GM19035 (cell line): ENCODE measurements at regions not wholly inside any gene's neighbourhood (a gene's known extent, or its start where the extent isn't known, plus 50 kb on each side); places are given as distances from the start of the nearest gene placed in this dataset.

Experiments
- ATAC-seq: cut with Tn5 transposase; IDR thresholded peaks from one replicate; pipeline ENCODE4 v1.9.1; 2021; ENCODE audit not compliant: unreplicated experiment

- no peak for ATAC-seq
Observed at GRCh38 chr4:129531253-129531652, 435.3 kb downstream of the C4orf33 start.

- peak; percentile 74 for ATAC-seq
Observed at GRCh38 chr4:129532573-129532972, 436.6 kb downstream of the C4orf33 start.

GRCh38 chr4:129543299-129543698, 447.3 kb downstream of the C4orf33 start:
- no peak for ATAC-seq

- ATAC-seq: no peak
Observed at GRCh38 chr4:129545599-129546278, 449.8 kb downstream of the C4orf33 start.

GRCh38 chr4:129546531-129546930, 450.6 kb downstream of the C4orf33 start:
- ATAC-seq: no peak

- no peak for ATAC-seq
Observed at GRCh38 chr4:129550281-129550785, 454.4 kb downstream of the C4orf33 start.

- ATAC-seq: no peak
Observed at GRCh38 chr4:129561280-129561679, 465.3 kb downstream of the C4orf33 start.

GRCh38 chr4:129561886-129562671, 466.1 kb downstream of the C4orf33 start:
- no peak for ATAC-seq

GRCh38 chr4:129565214-129565613, 469.3 kb downstream of the C4orf33 start:
- ATAC-seq: no peak

GRCh38 chr4:129570326-129570725, 474.4 kb downstream of the C4orf33 start:
- ATAC-seq: no peak

- ATAC-seq: no peak
Observed at GRCh38 chr4:129578336-129578735, 482.4 kb downstream of the C4orf33 start.

GRCh38 chr4:129581305-129581704, 485.4 kb downstream of the C4orf33 start:
- no peak for ATAC-seq

- ATAC-seq: no peak
Observed at GRCh38 chr4:129583868-129584267, 487.9 kb downstream of the C4orf33 start.

- no peak for ATAC-seq
Observed at GRCh38 chr4:129598582-129598981, 502.6 kb downstream of the C4orf33 start.

GRCh38 chr4:129600898-129601297, 504.9 kb downstream of the C4orf33 start:
- no peak for ATAC-seq

- no peak for ATAC-seq
Observed at GRCh38 chr4:129602447-129602846, 506.5 kb downstream of the C4orf33 start.

GRCh38 chr4:129603241-129603931, 507.4 kb downstream of the C4orf33 start:
- ATAC-seq: no peak

GRCh38 chr4:129604632-129605255, 508.8 kb downstream of the C4orf33 start:
- ATAC-seq: no peak

GRCh38 chr4:129614611-129615010, 518.7 kb downstream of the C4orf33 start:
- no peak for ATAC-seq

GRCh38 chr4:129622566-129622965, 526.6 kb downstream of the C4orf33 start:
- ATAC-seq: no peak

- no peak for ATAC-seq
Observed at GRCh38 chr4:129623233-129623875, 527.4 kb downstream of the C4orf33 start.
